SK-N-SH (cell line): ENCODE measurements at regions not wholly inside any gene's neighbourhood (a gene's known extent, or its start where the extent isn't known, plus 50 kb on each side); places are given as distances from the start of the nearest gene placed in this dataset.

Experiments
- CTCF ChIA-PET: fragments of 300-600, 350-600 bp; formaldehyde crosslinking; extraction: SDS; loops from one replicate; lab custom pipeline; 2021; lab: Yijun Ruan, JAX
- POLR2A ChIA-PET: fragments of 350-600 bp; sonication (Branson Sonifier 250); formaldehyde crosslinking; extraction: SDS; loops from one replicate; lab custom pipeline; 2020; ENCODE audit warnings: antibody characterized with exemption, inconsistent platforms; lab: Yijun Ruan, JAX
- DNase-seq: peaks from one replicate; pipeline ENCODE4 v3.0.0; 2012
- H2AFZ ChIP-seq: fragments of 200-600 bp; sonication (generic); 2 replicates; pipeline ENCODE4 v1.8.1; 2016; ENCODE audit warnings: antibody characterized with exemption, mild to moderate bottlenecking, low read depth
- H3F3A ChIP-seq: fragments of 200-600 bp; sonication (generic); replicated peaks from 2 replicates; pipeline ENCODE3; 2016; ENCODE audit warnings: antibody characterized with exemption, mild to moderate bottlenecking; ENCODE audit not compliant: insufficient read depth
- H3K27ac ChIP-seq, 2 experiments: fragments of 200-500 bp in 1 of 2; fragments of 200-600 bp in 1 of 2; sonication (Bioruptor generic) in 1 of 2; sonication (generic), shearing (Covaris generic) in 1 of 2; 2 replicates each; pipeline versions ENCODE4 v1.5.1 to v1.6.1; 2014 to 2016; ENCODE audit warnings: low read depth in 2 of 2, inconsistent platforms in 1 of 2, low read length in 1 of 2, mild to moderate bottlenecking in 1 of 2, mixed read lengths in 1 of 2
- H3K27me3 ChIP-seq: fragments of 200-600 bp; sonication (generic), shearing (Covaris generic); 2 replicates; pipeline ENCODE4 v1.6.1; 2016; ENCODE audit warnings: mixed run types; ENCODE audit not compliant: insufficient read depth
- H3K36me3 ChIP-seq, 2 experiments: fragments of 200-500 bp in 1 of 2; fragments of 200-600 bp in 1 of 2; sonication (Bioruptor generic) in 1 of 2; sonication (generic) in 1 of 2; replicated peaks in 1 of 2; 2 replicates each; pipeline versions ENCODE3 to v1.5.1; 2014 to 2016; ENCODE audit warnings: low read length in 1 of 2, mild to moderate bottlenecking in 1 of 2; ENCODE audit not compliant: insufficient read depth in 2 of 2, control insufficient read depth in 1 of 2
- H3K4me1 ChIP-seq, 2 experiments: fragments of 200-500 bp in 1 of 2; fragments of 200-600 bp in 1 of 2; sonication (Bioruptor generic) in 1 of 2; sonication (generic), shearing (Covaris generic) in 1 of 2; 2 replicates each; pipeline versions ENCODE4 v1.5.1 to v1.6.1; 2014 to 2016; ENCODE audit warnings: low read depth in 1 of 2, low read length in 1 of 2, mixed run types in 1 of 2; ENCODE audit not compliant: insufficient read depth in 2 of 2, control insufficient read depth in 1 of 2
- H3K4me2 ChIP-seq: fragments of 200-600 bp; sonication (generic), shearing (Covaris generic); 2 replicates; pipeline ENCODE4 v1.6.1; 2017; ENCODE audit warnings: mixed run types
- H3K4me3 ChIP-seq, 2 experiments: fragments of 200-500 bp in 1 of 2; fragments of 200-600 bp in 1 of 2; sonication (Bioruptor generic) in 1 of 2; sonication (generic), shearing (Covaris generic) in 1 of 2; 2 replicates each; pipeline versions ENCODE4 v1.5.1 to v1.8.1; 2014 to 2016; ENCODE audit warnings: low read depth in 2 of 2, inconsistent platforms in 1 of 2, low read length in 1 of 2, mild to moderate bottlenecking in 1 of 2, mixed read lengths in 1 of 2, moderate library complexity in 1 of 2
- H3K79me2 ChIP-seq: fragments of 200-600 bp; sonication (generic); 2 replicates; pipeline ENCODE4 v1.8.1; 2017; ENCODE audit warnings: mild to moderate bottlenecking; ENCODE audit not compliant: insufficient read depth
- H3K9ac ChIP-seq: fragments of 200-600 bp; sonication (generic); 2 replicates; pipeline ENCODE4 v1.6.1; 2017; ENCODE audit warnings: mixed run types
- H3K9me2 ChIP-seq: fragments of 200-600 bp; sonication (generic); 2 replicates; pipeline ENCODE4 v1.6.1; 2017; ENCODE audit warnings: mixed run types
- H3K9me3 ChIP-seq: fragments of 200-600 bp; sonication (generic); 2 replicates; pipeline ENCODE4 v1.6.1; 2017; ENCODE audit warnings: mixed run types, mild to moderate bottlenecking, moderate library complexity
- H4K20me1 ChIP-seq: fragments of 200-600 bp; sonication (generic); 2 replicates; pipeline ENCODE4 v1.6.1; 2017; ENCODE audit warnings: mild to moderate bottlenecking, mixed run types; ENCODE audit not compliant: insufficient read depth
- CHD2 ChIP-seq: fragments of 150-350 bp; IDR thresholded peaks from 2 replicates; pipeline ENCODE4 v1.6.1; 2018; ENCODE audit warnings: low read length; ENCODE audit not compliant: partially characterized antibody
- ELF1 ChIP-seq: IDR thresholded peaks from 2 replicates; pipeline ENCODE4 v1.4.0; 2012
- EP300 ChIP-seq, 2 experiments: IDR thresholded peaks; 2 replicates each; pipeline versions ENCODE4 v1.4.0 to v1.6.1; 2012; ENCODE audit warnings: borderline replicate concordance in 1 of 2, low read depth in 1 of 2, low read length in 1 of 2
- FOXJ3 ChIP-seq: sonication (generic); formaldehyde crosslinking; IDR thresholded peaks from 2 replicates; pipeline ENCODE4 v1.5.1; 2020; ENCODE audit warnings: mild to moderate bottlenecking, missing genetic modification reagents
- GATA2 ChIP-seq: sonication (generic); formaldehyde crosslinking; IDR thresholded peaks from 2 replicates; pipeline ENCODE4 v1.5.0; 2020; ENCODE audit warnings: mild to moderate bottlenecking, missing genetic modification reagents
- JUND ChIP-seq: IDR thresholded peaks from 2 replicates; pipeline ENCODE4 v1.4.0; 2012
- MEF2A ChIP-seq: IDR thresholded peaks from 2 replicates; pipeline ENCODE4 v1.4.0; 2012; ENCODE audit warnings: low read depth, borderline replicate concordance
- NFIC ChIP-seq: IDR thresholded peaks from 2 replicates; pipeline ENCODE4 v1.4.0; 2012; ENCODE audit warnings: borderline replicate concordance
- NRF1 ChIP-seq: IDR thresholded peaks from 2 replicates; pipeline ENCODE4 v1.6.1; 2012; ENCODE audit warnings: low read depth, mild to moderate bottlenecking, low read length
- PBX3 ChIP-seq: IDR thresholded peaks from 2 replicates; pipeline ENCODE4; 2012
- RCOR1 ChIP-seq: fragments of 150-350 bp; IDR thresholded peaks from 2 replicates; pipeline ENCODE4 v1.6.1; 2017; ENCODE audit warnings: antibody characterized with exemption, low read length
- RFX5 ChIP-seq: IDR thresholded peaks from 2 replicates; pipeline ENCODE4 v1.6.1; 2012; ENCODE audit warnings: mild to moderate bottlenecking, improper control_type of control experiment, low read length
- RXRA ChIP-seq: IDR thresholded peaks from 2 replicates; pipeline ENCODE4 v1.4.0; 2012; ENCODE audit warnings: low read depth, mild to moderate bottlenecking, borderline replicate concordance
- SIN3A ChIP-seq: IDR thresholded peaks from 2 replicates; pipeline ENCODE4 v1.6.1; 2012; ENCODE audit warnings: low read depth, mild to moderate bottlenecking, low read length, moderate library complexity, borderline replicate concordance
- SMC3 ChIP-seq: IDR thresholded peaks from 2 replicates; pipeline ENCODE4 v1.6.1; 2012; ENCODE audit warnings: low read depth, low read length, improper control_type of control experiment
- TCF12 ChIP-seq: IDR thresholded peaks from 2 replicates; pipeline ENCODE4 v1.4.0; 2012
- YY1 ChIP-seq: IDR thresholded peaks from 2 replicates; pipeline ENCODE4 v1.4.0; 2012; ENCODE audit warnings: low read depth, mild to moderate bottlenecking
- whole genome bisulfite sequencing: methylation state at CpG from one replicate; pipeline ENCODE4 v1.1.6; 2017; ENCODE audit warnings: low lambda C conversion rate; 5-methylcytosine and 5-hydroxymethylcytosine counted together
- TF ChIP-seq, protein P1 (sequence below): fragments of 200-600 bp; sonication (generic); IDR thresholded peaks from 2 replicates; pipeline ENCODE4 v1.6.1; 2017; ENCODE audit warnings: antibody characterized with exemption, mild to moderate bottlenecking, moderate library complexity
- TF ChIP-seq, protein P2 (sequence below): fragments of 150-350 bp; IDR thresholded peaks from 2 replicates; pipeline ENCODE4 v1.6.1; 2016; ENCODE audit warnings: mild to moderate bottlenecking, low read depth, low read length

GRCh38 chr6:85111481-85112011 is 338.3 kb upstream of the NT5E start:
- DNase-seq, result no peak
- no peak overlapping the region for H3K4me2 ChIP-seq
- H2AFZ ChIP-seq, result no peak overlapping the region
- H3K9me3 ChIP-seq, result no peaks in the 10 kb centered on the region
- no peaks in the 10 kb centered on the region for H3K4me1 ChIP-seq
- H3K9ac ChIP-seq, result no peak overlapping the region
- CTCF ChIA-PET, result no interaction called here
- no peaks in the 10 kb centered on the region for H4K20me1 ChIP-seq
- no peaks in the 10 kb centered on the region; the same call in 1 of the 2 replicates for H3K27me3 ChIP-seq
- TF ChIP-seq TCF12 (no peak), NFIC (no peak), SMC3 (no peak), RCOR1 (no peak), FOXJ3 (CRISPR knock-in tag) (no peak), GATA2 (no peak), RFX5 (no peak), JUND (no peak), NRF1 (no peak)
- TF ChIP-seq, protein P1, sequence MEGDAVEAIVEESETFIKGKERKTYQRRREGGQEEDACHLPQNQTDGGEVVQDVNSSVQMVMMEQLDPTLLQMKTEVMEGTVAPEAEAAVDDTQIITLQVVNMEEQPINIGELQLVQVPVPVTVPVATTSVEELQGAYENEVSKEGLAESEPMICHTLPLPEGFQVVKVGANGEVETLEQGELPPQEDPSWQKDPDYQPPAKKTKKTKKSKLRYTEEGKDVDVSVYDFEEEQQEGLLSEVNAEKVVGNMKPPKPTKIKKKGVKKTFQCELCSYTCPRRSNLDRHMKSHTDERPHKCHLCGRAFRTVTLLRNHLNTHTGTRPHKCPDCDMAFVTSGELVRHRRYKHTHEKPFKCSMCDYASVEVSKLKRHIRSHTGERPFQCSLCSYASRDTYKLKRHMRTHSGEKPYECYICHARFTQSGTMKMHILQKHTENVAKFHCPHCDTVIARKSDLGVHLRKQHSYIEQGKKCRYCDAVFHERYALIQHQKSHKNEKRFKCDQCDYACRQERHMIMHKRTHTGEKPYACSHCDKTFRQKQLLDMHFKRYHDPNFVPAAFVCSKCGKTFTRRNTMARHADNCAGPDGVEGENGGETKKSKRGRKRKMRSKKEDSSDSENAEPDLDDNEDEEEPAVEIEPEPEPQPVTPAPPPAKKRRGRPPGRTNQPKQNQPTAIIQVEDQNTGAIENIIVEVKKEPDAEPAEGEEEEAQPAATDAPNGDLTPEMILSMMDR, result no peak
- TF ChIP-seq, protein P2, sequence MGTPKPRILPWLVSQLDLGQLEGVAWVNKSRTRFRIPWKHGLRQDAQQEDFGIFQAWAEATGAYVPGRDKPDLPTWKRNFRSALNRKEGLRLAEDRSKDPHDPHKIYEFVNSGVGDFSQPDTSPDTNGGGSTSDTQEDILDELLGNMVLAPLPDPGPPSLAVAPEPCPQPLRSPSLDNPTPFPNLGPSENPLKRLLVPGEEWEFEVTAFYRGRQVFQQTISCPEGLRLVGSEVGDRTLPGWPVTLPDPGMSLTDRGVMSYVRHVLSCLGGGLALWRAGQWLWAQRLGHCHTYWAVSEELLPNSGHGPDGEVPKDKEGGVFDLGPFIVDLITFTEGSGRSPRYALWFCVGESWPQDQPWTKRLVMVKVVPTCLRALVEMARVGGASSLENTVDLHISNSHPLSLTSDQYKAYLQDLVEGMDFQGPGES, result no peak
- H3K36me3 ChIP-seq, result no peaks in the 10 kb centered on the region
- H3K4me3 ChIP-seq, result no peak overlapping the region
- H3K79me2 ChIP-seq, result no peaks in the 10 kb centered on the region
- no peak overlapping the region for H3K27ac ChIP-seq
- WGBS, result 19% methylated on average over 8 of the region's 8 CpGs
- H3K9me2 ChIP-seq, result no peaks in the 10 kb centered on the region
- POLR2A ChIA-PET, result no interaction called here
- no peaks in the 10 kb centered on the region for H3F3A ChIP-seq

DNA sequence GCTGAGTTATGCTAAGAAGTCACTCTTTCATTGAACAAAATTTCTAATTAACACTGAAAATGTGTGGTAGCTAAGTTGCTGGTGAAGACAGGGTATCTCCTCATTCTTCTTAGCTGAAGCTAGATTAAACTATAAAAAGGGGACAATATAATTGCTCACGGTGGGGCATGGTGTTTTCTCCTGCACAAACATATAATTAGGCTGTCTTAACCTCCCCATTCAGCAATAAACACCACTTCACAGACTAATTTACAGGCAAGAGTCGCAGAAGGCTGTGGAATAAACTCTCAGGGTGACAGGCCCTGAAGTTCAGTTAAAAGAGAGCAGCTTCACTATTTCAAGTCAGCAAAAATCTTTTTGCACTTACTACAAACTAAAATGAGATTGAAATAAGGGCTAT is 338.9 kb upstream of the NT5E start:
- H3K27me3 ChIP-seq, result no peaks in the 10 kb centered on the region; the same call in 1 of the 2 replicates
- H4K20me1 ChIP-seq, result no peaks in the 10 kb centered on the region
- H3K4me1 ChIP-seq, result no peaks in the 10 kb centered on the region
- H3K79me2 ChIP-seq, result no peaks in the 10 kb centered on the region
- WGBS, result 14% methylated on average over 2 of the region's 2 CpGs
- DNase-seq, result no peak
- no peaks in the 10 kb centered on the region for H3K36me3 ChIP-seq
- no peak overlapping the region for H3K27ac ChIP-seq
- no peaks in the 10 kb centered on the region for H3K9me3 ChIP-seq
- no peaks in the 10 kb centered on the region for H3K9me2 ChIP-seq
- H3K4me2 ChIP-seq, result no peak overlapping the region
- no peak overlapping the region for H3K4me3 ChIP-seq
- ChIA-PET CTCF (no interaction called here), POLR2A (no interaction called here)
- no peak overlapping the region for H2AFZ ChIP-seq
- no peaks in the 10 kb centered on the region for H3F3A ChIP-seq
- H3K9ac ChIP-seq, result no peak overlapping the region
- TF ChIP-seq YY1 (no peak), SMC3 (no peak), FOXJ3 (CRISPR knock-in tag) (no peak), RFX5 (no peak), CHD2 (no peak), RXRA (no peak), MEF2A (no peak), SIN3A (no peak), NRF1 (no peak), ELF1 (no peak), EP300 (IDR thresholded peaks at IDR 0.05; ENCODE audit: borderline replicate concordance in 1 of 2, low read depth in 1 of 2, low read length in 1 of 2) (no peak), PBX3 (no peak), RCOR1 (no peak)
- TF ChIP-seq, protein P2, result no peak
- TF ChIP-seq, protein P1, result no peak
